ENCODE measurements at regions not wholly inside any gene's neighbourhood (a gene's known extent, or its start where the extent isn't known, plus 50 kb on each side); places are given as distances from the start of the nearest gene placed in this dataset.
"Not testable (repeated sequence)": the region's sequence is repeated elsewhere in the genome, so short reads cannot be mapped to it uniquely, and the experiment has no call there.

- TF ChIP-seq POLR2A (IDR thresholded peaks at IDR 0.05; ENCODE audit: extremely low read depth, insufficient read length); CTCF (IDR thresholded peaks at IDR 0.05; ENCODE audit: low read depth, low read length): not testable (repeated sequence)
Measured at GRCh38 chr3:178942261-178942660, 129.3 kb downstream of the ZMAT3 start.
